GM23248 (cell line): ENCODE measurements at regions not wholly inside any gene's neighbourhood (a gene's known extent, or its start where the extent isn't known, plus 50 kb on each side); places are given as distances from the start of the nearest gene placed in this dataset.

ENCODE experiments used
- EZH2 ChIP-seq: fragments of 200-600 bp; sonication (generic); IDR thresholded peaks from 2 replicates; pipeline ENCODE4 v1.6.1; 2018; ENCODE audit warnings: antibody characterized with exemption, mild to moderate bottlenecking; ENCODE audit not compliant: insufficient read depth, poor library complexity, severe bottlenecking
- EZH2phosphoT487 ChIP-seq: fragments of 200-600 bp; sonication (generic); IDR thresholded peaks from 2 replicates; pipeline ENCODE4 v1.6.1; 2018; ENCODE audit warnings: antibody characterized with exemption, moderate library complexity, mild to moderate bottlenecking, low read depth; ENCODE audit not compliant: insufficient read depth

GRCh38 chr12:116484807-116485206 is 74.4 kb upstream of the MAP1LC3B2 start:
- TF ChIP-seq EZH2 (no peak), EZH2phosphoT487 (no peak)
